ENCODE measurements at regions not wholly inside any gene's neighbourhood (a gene's known extent, or its start where the extent isn't known, plus 50 kb on each side); places are given as distances from the start of the nearest gene placed in this dataset.

DNA sequence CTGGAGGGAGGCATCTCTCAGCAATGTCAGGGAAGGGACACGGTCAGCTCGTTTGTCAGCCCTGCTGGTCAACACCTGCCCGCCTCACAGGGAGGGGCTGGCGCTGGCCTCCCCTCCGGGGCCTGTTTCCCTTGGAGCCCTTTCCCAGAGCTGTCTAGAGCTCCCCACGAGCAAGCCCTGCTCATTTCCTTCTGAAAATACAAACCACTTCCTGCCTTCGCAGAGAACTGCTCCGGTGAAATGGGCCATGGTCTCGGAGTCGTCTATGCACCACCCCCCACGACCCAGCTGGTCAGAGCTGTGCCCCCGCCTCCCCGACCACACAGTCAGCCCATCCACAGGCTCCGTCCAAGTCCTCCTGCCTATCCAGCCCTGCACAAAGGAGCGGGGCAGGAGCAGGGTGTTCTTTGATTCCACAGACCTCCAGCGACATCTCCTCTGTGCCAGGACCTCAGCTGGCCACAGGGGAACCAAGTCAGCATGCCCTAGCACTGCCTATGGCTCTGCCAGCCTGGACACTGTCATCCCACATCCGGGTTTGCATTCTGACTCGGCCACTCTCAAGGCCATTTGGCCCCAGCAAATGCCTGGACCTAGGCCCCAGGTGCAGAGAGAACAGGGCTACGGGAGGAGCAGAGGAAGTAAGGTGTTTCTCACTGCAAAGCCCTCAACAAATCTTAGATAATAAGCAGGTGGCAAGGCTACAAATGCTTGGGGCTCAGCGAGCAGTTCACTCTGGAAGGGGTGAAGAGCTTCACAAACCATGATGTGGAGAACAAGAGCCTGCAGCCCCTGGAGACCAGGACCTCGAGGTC lies 82.1 kb upstream of the WNT11 start:
- ChIA-PET CTCF (interaction anchor here (2.8 kb wide), 1 partner anchor 80 kb away, joined by 10 read pairs; no protein-coding TSS in a partner anchor), POLR2A (no interaction called here)
- Histone ChIP-seq H3K27ac (ENCODE audit: low read depth in 2 of 2, low read length in 1 of 2) (no peak overlapping the region), H3K27me3 (ENCODE audit: insufficient read depth) (no peaks in the 10 kb centered on the region), H3K79me2 (ENCODE audit: insufficient read depth) (no peaks in the 10 kb centered on the region), H3F3A (replicated peaks; ENCODE audit: insufficient read depth) (no peaks in the 10 kb centered on the region), H3K36me3 (replicated peaks in 1 of 2; ENCODE audit: control insufficient read depth in 1 of 2, insufficient read depth in 2 of 2, low read length in 1 of 2) (no peaks in the 10 kb centered on the region), H3K9me3 (no peaks in the 10 kb centered on the region), H3K9ac (no peak overlapping the region), H3K9me2 (no peaks in the 10 kb centered on the region), H3K4me2 (no peak overlapping the region), H4K20me1 (ENCODE audit: insufficient read depth) (no peaks in the 10 kb centered on the region), H2AFZ (ENCODE audit: low read depth) (no peak overlapping the region), H3K4me1 (ENCODE audit: control insufficient read depth in 1 of 2, insufficient read depth in 2 of 2, low read depth in 1 of 2, low read length in 1 of 2) (no peaks in the 10 kb centered on the region; a peak in 1 of 4 replicates), H3K4me3 (ENCODE audit: low read depth in 2 of 2, low read length in 1 of 2) (no peak overlapping the region)
- 72% methylated on average over 13 of the region's 21 CpGs for WGBS (ENCODE audit: low lambda C conversion rate)
- DNase-seq: no peak
- TF ChIP-seq, protein P1, sequence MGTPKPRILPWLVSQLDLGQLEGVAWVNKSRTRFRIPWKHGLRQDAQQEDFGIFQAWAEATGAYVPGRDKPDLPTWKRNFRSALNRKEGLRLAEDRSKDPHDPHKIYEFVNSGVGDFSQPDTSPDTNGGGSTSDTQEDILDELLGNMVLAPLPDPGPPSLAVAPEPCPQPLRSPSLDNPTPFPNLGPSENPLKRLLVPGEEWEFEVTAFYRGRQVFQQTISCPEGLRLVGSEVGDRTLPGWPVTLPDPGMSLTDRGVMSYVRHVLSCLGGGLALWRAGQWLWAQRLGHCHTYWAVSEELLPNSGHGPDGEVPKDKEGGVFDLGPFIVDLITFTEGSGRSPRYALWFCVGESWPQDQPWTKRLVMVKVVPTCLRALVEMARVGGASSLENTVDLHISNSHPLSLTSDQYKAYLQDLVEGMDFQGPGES (IDR thresholded peaks at IDR 0.05; ENCODE audit: low read depth, low read length): no peak
- TF ChIP-seq, protein P2, sequence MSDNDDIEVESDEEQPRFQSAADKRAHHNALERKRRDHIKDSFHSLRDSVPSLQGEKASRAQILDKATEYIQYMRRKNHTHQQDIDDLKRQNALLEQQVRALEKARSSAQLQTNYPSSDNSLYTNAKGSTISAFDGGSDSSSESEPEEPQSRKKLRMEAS (IDR thresholded peaks at IDR 0.05; ENCODE audit: low read depth): no peak
- TF ChIP-seq EZH2phosphoT487 (IDR thresholded peaks at IDR 0.05; ENCODE audit: borderline replicate concordance, low read depth): no peak

DNA sequence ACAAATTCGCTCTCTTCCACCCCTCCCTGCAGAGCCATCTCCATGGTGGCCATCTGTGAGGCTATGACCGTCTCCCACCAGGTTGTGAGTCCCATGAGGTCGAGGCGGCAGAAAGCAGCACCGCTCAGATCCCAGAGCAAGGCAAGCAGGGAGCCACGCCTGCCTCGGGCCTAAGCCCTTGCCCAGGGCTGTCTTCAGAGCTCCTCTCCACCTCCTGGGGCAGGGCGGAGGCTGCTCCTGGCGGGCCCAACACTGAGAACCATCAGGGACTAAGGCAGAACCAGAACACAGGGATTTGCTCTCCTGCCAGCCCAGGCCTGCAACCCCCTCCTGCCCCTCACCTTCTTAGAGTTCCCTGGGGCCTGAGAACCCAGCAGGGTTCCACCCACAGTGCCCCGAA lies 80.9 kb upstream of the WNT11 start:
- H3K4me3 ChIP-seq (ENCODE audit: low read depth in 2 of 2, low read length in 1 of 2): no peak overlapping the region
- no peaks in the 10 kb centered on the region for H3K27me3 ChIP-seq (ENCODE audit: insufficient read depth)
- WGBS (ENCODE audit: low lambda C conversion rate): 64% methylated on average over 9 of the region's 10 CpGs
- no peaks in the 10 kb centered on the region for H3F3A ChIP-seq (replicated peaks; ENCODE audit: insufficient read depth)
- no peaks in the 10 kb centered on the region for H4K20me1 ChIP-seq (ENCODE audit: insufficient read depth)
- no peaks in the 10 kb centered on the region for H3K36me3 ChIP-seq (replicated peaks in 1 of 2; ENCODE audit: control insufficient read depth in 1 of 2, insufficient read depth in 2 of 2, low read length in 1 of 2)
- H3K4me1 ChIP-seq (ENCODE audit: control insufficient read depth in 1 of 2, insufficient read depth in 2 of 2, low read depth in 1 of 2, low read length in 1 of 2): peaks cover 0 to 6% of the 10 kb centered on the region in 2 experiments; a peak in 1 of 4 replicates
- no peak overlapping the region for H3K4me2 ChIP-seq
- no peak overlapping the region for H3K9ac ChIP-seq
- no peaks in the 10 kb centered on the region for H3K9me2 ChIP-seq
- no peak overlapping the region for H2AFZ ChIP-seq (ENCODE audit: low read depth)
- no peak for DNase-seq
- no peak overlapping the region for H3K27ac ChIP-seq (ENCODE audit: low read depth in 2 of 2, low read length in 1 of 2)
- no peaks in the 10 kb centered on the region for H3K9me3 ChIP-seq
- ChIA-PET POLR2A (no interaction called here), CTCF (interaction anchor here (2.1 to 2.8 kb wide), 2 partner anchors 39 to 79 kb away, joined by 6 to 10 read pairs; no protein-coding TSS in a partner anchor)
- H3K79me2 ChIP-seq (ENCODE audit: insufficient read depth): no peaks in the 10 kb centered on the region
- no peak for TF ChIP-seq MEF2A (IDR thresholded peaks at IDR 0.05; ENCODE audit: borderline replicate concordance, low read depth)
- no peak for TF ChIP-seq POLR2AphosphoS5 (IDR thresholded peaks at IDR 0.05; ENCODE audit: low read depth, low read length)
- TF ChIP-seq, protein P1 (IDR thresholded peaks at IDR 0.05; ENCODE audit: low read depth, low read length): no peak
- TF ChIP-seq RFX5 (IDR thresholded peaks at IDR 0.05; ENCODE audit: low read length): no peak
- TF ChIP-seq EZH2phosphoT487 (IDR thresholded peaks at IDR 0.05; ENCODE audit: borderline replicate concordance, low read depth): no peak
- no peak for TF ChIP-seq SMC3 (IDR thresholded peaks at IDR 0.05; ENCODE audit: low read depth, low read length)
- no peak for TF ChIP-seq JUND (IDR thresholded peaks at IDR 0.05)
- TF ChIP-seq, protein P3, sequence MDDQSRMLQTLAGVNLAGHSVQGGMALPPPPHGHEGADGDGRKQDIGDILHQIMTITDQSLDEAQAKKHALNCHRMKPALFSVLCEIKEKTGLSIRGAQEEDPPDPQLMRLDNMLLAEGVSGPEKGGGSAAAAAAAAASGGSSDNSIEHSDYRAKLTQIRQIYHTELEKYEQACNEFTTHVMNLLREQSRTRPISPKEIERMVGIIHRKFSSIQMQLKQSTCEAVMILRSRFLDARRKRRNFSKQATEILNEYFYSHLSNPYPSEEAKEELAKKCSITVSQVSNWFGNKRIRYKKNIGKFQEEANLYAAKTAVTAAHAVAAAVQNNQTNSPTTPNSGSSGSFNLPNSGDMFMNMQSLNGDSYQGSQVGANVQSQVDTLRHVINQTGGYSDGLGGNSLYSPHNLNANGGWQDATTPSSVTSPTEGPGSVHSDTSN (IDR thresholded peaks at IDR 0.05): no peak
- TF ChIP-seq FOXJ3 (CRISPR knock-in tag; IDR thresholded peaks at IDR 0.05): no peak
- TF ChIP-seq NFIC (IDR thresholded peaks at IDR 0.05; ENCODE audit: borderline replicate concordance): no peak
- TF ChIP-seq FOSL2 (IDR thresholded peaks at IDR 0.05; ENCODE audit: borderline replicate concordance, low read depth): no peak
- TF ChIP-seq, protein P2 (IDR thresholded peaks at IDR 0.05; ENCODE audit: low read depth): no peak
- TF ChIP-seq, protein P4, sequence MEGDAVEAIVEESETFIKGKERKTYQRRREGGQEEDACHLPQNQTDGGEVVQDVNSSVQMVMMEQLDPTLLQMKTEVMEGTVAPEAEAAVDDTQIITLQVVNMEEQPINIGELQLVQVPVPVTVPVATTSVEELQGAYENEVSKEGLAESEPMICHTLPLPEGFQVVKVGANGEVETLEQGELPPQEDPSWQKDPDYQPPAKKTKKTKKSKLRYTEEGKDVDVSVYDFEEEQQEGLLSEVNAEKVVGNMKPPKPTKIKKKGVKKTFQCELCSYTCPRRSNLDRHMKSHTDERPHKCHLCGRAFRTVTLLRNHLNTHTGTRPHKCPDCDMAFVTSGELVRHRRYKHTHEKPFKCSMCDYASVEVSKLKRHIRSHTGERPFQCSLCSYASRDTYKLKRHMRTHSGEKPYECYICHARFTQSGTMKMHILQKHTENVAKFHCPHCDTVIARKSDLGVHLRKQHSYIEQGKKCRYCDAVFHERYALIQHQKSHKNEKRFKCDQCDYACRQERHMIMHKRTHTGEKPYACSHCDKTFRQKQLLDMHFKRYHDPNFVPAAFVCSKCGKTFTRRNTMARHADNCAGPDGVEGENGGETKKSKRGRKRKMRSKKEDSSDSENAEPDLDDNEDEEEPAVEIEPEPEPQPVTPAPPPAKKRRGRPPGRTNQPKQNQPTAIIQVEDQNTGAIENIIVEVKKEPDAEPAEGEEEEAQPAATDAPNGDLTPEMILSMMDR (IDR thresholded peaks at IDR 0.05): no peak
- TF ChIP-seq, protein P5, sequence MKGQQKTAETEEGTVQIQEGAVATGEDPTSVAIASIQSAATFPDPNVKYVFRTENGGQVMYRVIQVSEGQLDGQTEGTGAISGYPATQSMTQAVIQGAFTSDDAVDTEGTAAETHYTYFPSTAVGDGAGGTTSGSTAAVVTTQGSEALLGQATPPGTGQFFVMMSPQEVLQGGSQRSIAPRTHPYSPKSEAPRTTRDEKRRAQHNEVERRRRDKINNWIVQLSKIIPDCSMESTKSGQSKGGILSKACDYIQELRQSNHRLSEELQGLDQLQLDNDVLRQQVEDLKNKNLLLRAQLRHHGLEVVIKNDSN (IDR thresholded peaks at IDR 0.05; ENCODE audit: borderline replicate concordance, low read depth): no peak
- TF ChIP-seq GATA2 (CRISPR knock-in tag; IDR thresholded peaks at IDR 0.05): no peak
- TF ChIP-seq TAF1 (IDR thresholded peaks at IDR 0.05; ENCODE audit: borderline replicate concordance, low read depth, low read length): no peak
- no peak for TF ChIP-seq RCOR1 (IDR thresholded peaks at IDR 0.05; ENCODE audit: low read length)
- TF ChIP-seq TEAD4 (IDR thresholded peaks at IDR 0.05; ENCODE audit: borderline replicate concordance, insufficient read depth): no peak
